ENCODE measurements at regions not wholly inside any gene's neighbourhood (a gene's known extent, or its start where the extent isn't known, plus 50 kb on each side); places are given as distances from the start of the nearest gene placed in this dataset.

DNA sequence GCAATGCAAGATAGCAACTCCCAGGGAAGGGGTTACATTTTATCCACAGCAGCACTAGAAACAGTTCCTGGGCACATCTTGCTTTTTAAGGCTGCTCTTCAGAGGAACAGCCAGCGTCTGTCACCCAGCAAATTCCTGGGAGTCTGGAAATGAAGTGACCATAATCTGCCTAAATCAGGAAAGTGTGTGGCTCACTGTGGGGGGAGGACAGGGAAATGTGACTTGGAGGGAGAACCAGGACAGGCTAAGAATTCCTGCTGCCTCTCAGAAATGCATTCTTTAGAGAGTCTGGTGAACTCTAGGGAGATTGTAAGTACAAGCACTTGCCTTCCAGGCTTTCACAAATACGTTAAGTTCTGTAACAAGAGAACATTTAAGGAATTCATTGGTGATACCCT lies 364.3 kb upstream of the SPHKAP start:
- TF ChIP-seq CTCF (IDR thresholded peaks at IDR 0.05) (no peak), POLR2A (IDR thresholded peaks at IDR 0.05) (no peak)

Measured in Peyer's patch (tissue), 4 donors.